H1 (cell line): ENCODE measurements at regions not wholly inside any gene's neighbourhood (a gene's known extent, or its start where the extent isn't known, plus 50 kb on each side); places are given as distances from the start of the nearest gene placed in this dataset.

Source experiments
- BRCA1 ChIP-seq: IDR thresholded peaks from 2 replicates; pipeline ENCODE4 v1.6.1; 2012; ENCODE audit warnings: low read depth, low read length, improper control_type of control experiment
- JUN ChIP-seq: IDR thresholded peaks from 2 replicates; pipeline ENCODE4 v1.6.1; 2011; ENCODE audit warnings: low read depth, mild to moderate bottlenecking, improper control_type of control experiment, low read length
- PHF8 ChIP-seq: fragments of 200-600 bp; sonication (generic); conservative IDR thresholded peaks from 2 replicates; pipeline ENCODE4 v1.7.1; 2012; ENCODE audit warnings: low read depth, mild to moderate bottlenecking, inconsistent platforms, low read length, moderate library complexity
- POU5F1 ChIP-seq: IDR thresholded peaks from 2 replicates; pipeline ENCODE4 v1.6.1; 2011; ENCODE audit warnings: low read depth, mild to moderate bottlenecking, low read length, moderate library complexity
- RBBP5 ChIP-seq: IDR thresholded peaks from 2 replicates; pipeline ENCODE4 v1.7.1; 2012; ENCODE audit warnings: low read depth, mild to moderate bottlenecking, inconsistent platforms, low read length, moderate library complexity, borderline replicate concordance
- SP1 ChIP-seq: IDR thresholded peaks from 2 replicates; pipeline ENCODE4 v1.6.1; 2011; ENCODE audit warnings: low read depth, low read length
- YY1 ChIP-seq: IDR thresholded peaks from 2 replicates; pipeline ENCODE4 v1.6.1; 2011; ENCODE audit warnings: low read depth, mild to moderate bottlenecking, low read length
- TF ChIP-seq, protein P1 (sequence below): fragments of 300-600 bp; sonication (generic); IDR thresholded peaks from 2 replicates; pipeline ENCODE4 v1.7.1; 2012; ENCODE audit warnings: low read length, moderate library complexity, mild to moderate bottlenecking, inconsistent platforms; ENCODE audit not compliant: insufficient replicate concordance
- TF ChIP-seq, protein P2 (sequence below): IDR thresholded peaks from 2 replicates; pipeline ENCODE4 v1.6.1; 2011; ENCODE audit warnings: low read depth, mild to moderate bottlenecking, low read length; ENCODE audit not compliant: insufficient read depth
- TF ChIP-seq, protein P3 (sequence below): IDR thresholded peaks from 2 replicates; pipeline ENCODE4 v1.6.1; 2012; ENCODE audit warnings: low read length, inconsistent platforms

DNA sequence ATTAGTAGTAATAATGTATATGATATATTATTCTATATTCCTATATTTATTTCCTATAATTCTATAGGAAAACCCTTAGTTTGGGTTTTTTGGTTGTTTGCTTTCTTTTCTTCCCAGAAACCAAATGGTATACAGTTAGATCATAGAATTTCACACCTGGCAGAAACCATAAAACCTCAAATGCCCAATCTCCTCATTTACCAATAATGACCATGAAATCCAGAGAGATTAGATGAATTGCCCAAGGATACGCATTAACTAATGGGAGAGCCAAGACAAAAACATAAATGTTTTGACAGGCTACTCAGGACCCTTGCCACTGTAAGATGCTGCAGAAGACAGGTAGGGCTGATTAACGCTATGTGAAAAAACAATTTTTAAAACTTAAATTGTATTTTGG lies 158.7 kb upstream of the FST start (continued):
- TF ChIP-seq, protein P1, sequence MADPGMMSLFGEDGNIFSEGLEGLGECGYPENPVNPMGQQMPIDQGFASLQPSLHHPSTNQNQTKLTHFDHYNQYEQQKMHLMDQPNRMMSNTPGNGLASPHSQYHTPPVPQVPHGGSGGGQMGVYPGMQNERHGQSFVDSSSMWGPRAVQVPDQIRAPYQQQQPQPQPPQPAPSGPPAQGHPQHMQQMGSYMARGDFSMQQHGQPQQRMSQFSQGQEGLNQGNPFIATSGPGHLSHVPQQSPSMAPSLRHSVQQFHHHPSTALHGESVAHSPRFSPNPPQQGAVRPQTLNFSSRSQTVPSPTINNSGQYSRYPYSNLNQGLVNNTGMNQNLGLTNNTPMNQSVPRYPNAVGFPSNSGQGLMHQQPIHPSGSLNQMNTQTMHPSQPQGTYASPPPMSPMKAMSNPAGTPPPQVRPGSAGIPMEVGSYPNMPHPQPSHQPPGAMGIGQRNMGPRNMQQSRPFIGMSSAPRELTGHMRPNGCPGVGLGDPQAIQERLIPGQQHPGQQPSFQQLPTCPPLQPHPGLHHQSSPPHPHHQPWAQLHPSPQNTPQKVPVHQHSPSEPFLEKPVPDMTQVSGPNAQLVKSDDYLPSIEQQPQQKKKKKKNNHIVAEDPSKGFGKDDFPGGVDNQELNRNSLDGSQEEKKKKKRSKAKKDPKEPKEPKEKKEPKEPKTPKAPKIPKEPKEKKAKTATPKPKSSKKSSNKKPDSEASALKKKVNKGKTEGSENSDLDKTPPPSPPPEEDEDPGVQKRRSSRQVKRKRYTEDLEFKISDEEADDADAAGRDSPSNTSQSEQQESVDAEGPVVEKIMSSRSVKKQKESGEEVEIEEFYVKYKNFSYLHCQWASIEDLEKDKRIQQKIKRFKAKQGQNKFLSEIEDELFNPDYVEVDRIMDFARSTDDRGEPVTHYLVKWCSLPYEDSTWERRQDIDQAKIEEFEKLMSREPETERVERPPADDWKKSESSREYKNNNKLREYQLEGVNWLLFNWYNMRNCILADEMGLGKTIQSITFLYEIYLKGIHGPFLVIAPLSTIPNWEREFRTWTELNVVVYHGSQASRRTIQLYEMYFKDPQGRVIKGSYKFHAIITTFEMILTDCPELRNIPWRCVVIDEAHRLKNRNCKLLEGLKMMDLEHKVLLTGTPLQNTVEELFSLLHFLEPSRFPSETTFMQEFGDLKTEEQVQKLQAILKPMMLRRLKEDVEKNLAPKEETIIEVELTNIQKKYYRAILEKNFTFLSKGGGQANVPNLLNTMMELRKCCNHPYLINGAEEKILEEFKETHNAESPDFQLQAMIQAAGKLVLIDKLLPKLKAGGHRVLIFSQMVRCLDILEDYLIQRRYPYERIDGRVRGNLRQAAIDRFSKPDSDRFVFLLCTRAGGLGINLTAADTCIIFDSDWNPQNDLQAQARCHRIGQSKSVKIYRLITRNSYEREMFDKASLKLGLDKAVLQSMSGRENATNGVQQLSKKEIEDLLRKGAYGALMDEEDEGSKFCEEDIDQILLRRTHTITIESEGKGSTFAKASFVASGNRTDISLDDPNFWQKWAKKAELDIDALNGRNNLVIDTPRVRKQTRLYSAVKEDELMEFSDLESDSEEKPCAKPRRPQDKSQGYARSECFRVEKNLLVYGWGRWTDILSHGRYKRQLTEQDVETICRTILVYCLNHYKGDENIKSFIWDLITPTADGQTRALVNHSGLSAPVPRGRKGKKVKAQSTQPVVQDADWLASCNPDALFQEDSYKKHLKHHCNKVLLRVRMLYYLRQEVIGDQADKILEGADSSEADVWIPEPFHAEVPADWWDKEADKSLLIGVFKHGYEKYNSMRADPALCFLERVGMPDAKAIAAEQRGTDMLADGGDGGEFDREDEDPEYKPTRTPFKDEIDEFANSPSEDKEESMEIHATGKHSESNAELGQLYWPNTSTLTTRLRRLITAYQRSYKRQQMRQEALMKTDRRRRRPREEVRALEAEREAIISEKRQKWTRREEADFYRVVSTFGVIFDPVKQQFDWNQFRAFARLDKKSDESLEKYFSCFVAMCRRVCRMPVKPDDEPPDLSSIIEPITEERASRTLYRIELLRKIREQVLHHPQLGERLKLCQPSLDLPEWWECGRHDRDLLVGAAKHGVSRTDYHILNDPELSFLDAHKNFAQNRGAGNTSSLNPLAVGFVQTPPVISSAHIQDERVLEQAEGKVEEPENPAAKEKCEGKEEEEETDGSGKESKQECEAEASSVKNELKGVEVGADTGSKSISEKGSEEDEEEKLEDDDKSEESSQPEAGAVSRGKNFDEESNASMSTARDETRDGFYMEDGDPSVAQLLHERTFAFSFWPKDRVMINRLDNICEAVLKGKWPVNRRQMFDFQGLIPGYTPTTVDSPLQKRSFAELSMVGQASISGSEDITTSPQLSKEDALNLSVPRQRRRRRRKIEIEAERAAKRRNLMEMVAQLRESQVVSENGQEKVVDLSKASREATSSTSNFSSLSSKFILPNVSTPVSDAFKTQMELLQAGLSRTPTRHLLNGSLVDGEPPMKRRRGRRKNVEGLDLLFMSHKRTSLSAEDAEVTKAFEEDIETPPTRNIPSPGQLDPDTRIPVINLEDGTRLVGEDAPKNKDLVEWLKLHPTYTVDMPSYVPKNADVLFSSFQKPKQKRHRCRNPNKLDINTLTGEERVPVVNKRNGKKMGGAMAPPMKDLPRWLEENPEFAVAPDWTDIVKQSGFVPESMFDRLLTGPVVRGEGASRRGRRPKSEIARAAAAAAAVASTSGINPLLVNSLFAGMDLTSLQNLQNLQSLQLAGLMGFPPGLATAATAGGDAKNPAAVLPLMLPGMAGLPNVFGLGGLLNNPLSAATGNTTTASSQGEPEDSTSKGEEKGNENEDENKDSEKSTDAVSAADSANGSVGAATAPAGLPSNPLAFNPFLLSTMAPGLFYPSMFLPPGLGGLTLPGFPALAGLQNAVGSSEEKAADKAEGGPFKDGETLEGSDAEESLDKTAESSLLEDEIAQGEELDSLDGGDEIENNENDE, result no peak
- TF ChIP-seq POU5F1, result no peak
- TF ChIP-seq JUN, result no peak
- no peak for TF ChIP-seq SP1
- TF ChIP-seq YY1, result no peak
- TF ChIP-seq, protein P2, sequence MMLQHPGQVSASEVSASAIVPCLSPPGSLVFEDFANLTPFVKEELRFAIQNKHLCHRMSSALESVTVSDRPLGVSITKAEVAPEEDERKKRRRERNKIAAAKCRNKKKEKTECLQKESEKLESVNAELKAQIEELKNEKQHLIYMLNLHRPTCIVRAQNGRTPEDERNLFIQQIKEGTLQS, result no peak
- TF ChIP-seq RBBP5, result no peak
- no peak for TF ChIP-seq BRCA1
- TF ChIP-seq, protein P3, sequence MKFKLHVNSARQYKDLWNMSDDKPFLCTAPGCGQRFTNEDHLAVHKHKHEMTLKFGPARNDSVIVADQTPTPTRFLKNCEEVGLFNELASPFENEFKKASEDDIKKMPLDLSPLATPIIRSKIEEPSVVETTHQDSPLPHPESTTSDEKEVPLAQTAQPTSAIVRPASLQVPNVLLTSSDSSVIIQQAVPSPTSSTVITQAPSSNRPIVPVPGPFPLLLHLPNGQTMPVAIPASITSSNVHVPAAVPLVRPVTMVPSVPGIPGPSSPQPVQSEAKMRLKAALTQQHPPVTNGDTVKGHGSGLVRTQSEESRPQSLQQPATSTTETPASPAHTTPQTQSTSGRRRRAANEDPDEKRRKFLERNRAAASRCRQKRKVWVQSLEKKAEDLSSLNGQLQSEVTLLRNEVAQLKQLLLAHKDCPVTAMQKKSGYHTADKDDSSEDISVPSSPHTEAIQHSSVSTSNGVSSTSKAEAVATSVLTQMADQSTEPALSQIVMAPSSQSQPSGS, result no peak
- no peak for TF ChIP-seq PHF8
